ENCODE measurements at regions not wholly inside any gene's neighbourhood (a gene's known extent, or its start where the extent isn't known, plus 50 kb on each side); places are given as distances from the start of the nearest gene placed in this dataset.
"Not testable (repeated sequence)": the region's sequence is repeated elsewhere in the genome, so short reads cannot be mapped to it uniquely, and the experiment has no call there.

DNA sequence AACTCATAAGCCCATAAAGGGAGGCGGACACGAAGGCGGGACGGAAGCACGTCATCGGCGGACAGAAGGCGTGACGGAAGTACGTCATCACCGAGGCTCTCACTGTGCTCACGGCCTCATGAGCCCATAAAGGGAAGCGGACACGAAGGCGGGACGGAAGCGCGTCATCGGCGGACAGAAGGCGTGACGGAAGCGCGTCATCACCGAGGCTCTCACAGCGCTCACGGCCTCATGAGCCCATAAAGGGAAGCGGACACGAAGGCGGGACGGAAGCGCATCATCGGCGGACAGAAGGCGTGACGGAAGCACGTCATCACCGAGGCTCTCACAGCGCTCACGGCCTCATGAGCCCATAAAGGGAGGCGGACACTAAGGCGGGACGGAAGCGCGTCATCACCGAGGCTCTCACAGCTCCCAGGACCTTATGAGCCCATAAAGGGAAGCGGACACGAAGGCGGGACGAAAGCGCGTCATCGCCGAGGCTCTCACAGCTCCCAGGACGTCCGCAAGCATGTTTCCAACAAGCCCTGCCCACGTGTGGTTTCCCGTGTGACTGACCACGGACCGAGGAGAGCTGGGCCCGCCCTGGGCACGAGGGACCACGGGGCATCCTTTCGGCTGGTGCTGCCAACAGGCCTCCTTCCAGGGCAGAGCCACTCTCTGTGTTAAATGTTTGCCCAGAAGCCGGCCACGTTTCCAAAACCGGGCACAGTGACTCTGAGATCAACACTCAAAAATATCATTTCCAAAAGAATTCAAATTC, 182.7 kb upstream of the SALL3 start:
- DNase-seq (ENCODE audit: low spot score) (no peak), ATAC-seq (ENCODE audit: insufficient number of reproducible peaks, low FRiP score, low read depth) (no peak)
- Histone ChIP-seq H3K36me3 (no peaks in the 10 kb centered on the region), H3K27me3 (replicated peaks; ENCODE audit: insufficient read depth) (no peaks in the 10 kb centered on the region), H3K4me3 (no peak overlapping the region), H3K27ac (no peak overlapping the region), H3K9me3 (no peaks in the 10 kb centered on the region), H3K4me1 (ENCODE audit: control insufficient read depth in 1 of 2, low read depth in 2 of 2) (no peaks in the 10 kb centered on the region)
- TF ChIP-seq, protein P1, sequence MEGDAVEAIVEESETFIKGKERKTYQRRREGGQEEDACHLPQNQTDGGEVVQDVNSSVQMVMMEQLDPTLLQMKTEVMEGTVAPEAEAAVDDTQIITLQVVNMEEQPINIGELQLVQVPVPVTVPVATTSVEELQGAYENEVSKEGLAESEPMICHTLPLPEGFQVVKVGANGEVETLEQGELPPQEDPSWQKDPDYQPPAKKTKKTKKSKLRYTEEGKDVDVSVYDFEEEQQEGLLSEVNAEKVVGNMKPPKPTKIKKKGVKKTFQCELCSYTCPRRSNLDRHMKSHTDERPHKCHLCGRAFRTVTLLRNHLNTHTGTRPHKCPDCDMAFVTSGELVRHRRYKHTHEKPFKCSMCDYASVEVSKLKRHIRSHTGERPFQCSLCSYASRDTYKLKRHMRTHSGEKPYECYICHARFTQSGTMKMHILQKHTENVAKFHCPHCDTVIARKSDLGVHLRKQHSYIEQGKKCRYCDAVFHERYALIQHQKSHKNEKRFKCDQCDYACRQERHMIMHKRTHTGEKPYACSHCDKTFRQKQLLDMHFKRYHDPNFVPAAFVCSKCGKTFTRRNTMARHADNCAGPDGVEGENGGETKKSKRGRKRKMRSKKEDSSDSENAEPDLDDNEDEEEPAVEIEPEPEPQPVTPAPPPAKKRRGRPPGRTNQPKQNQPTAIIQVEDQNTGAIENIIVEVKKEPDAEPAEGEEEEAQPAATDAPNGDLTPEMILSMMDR (IDR thresholded peaks at IDR 0.05): no peak

DNA sequence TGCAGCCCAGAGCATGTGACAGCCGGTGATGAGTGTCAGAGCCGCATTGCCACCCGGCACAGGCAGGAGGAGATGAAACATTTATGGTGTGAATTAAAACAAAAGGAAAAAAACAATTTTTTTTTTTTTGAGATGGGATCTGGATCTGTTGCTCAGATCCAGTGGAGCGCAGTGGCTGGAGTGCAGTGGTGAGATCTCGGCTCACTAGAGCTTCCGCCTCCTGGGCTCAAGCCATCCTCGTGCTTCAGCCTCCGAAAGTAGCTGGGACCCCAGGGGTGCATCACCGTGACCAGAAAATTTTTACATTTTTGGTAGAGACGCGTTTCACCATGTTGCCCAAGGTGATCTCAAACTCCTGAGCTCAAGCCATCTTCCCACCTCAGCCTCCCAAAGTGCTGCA, 182.1 kb upstream of the SALL3 start:
- TF ChIP-seq, protein P1 (IDR thresholded peaks at IDR 0.05): no peak
- Histone ChIP-seq H3K4me3 (no peak overlapping the region), H3K27ac (no peak overlapping the region), H3K36me3 (no peaks in the 10 kb centered on the region), H3K9me3 (no peaks in the 10 kb centered on the region), H3K27me3 (replicated peaks; ENCODE audit: insufficient read depth) (no peaks in the 10 kb centered on the region), H3K4me1 (ENCODE audit: control insufficient read depth in 1 of 2, low read depth in 2 of 2) (no peaks in the 10 kb centered on the region)
- no peak for DNase-seq (ENCODE audit: low spot score)
- no peak for ATAC-seq (ENCODE audit: insufficient number of reproducible peaks, low FRiP score, low read depth)

DNA sequence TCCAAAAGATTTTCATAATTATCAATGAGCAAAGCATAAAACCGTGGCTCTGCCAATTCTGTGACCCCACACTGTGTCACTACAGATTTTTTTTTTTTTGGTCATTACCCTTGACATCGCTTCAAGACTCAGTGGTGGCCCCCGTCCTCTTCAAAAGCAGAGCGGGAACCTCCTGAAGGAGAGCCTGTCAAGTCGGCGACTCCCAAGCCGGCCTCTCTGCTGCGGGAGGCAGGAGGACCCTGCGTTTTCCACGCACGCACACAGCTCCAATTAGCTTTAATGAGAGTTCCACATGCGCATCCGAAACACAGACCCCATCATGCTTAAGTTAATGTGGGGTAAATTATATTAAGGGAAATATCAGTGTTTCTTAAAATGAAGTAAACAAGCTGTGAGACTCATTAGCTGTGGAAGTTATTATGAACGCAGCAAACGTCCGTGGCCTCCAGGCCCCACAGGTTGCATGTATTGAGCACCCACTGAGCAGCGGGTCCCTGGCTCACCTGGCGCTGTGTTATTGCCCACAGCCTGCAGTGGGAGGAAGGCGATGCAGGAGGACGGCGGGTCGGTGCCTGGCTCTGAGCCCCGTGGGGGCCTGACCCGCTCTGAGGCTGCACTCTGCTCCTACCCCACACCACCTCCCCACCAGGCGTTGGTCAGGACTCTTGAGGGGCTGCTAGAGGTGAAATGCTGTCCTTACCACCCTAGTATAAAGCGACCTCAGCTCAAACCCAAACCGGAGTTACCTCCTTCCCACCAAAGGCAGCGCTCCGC, 181.0 kb upstream of the SALL3 start:
- no peaks in the 10 kb centered on the region for H3K27me3 ChIP-seq (replicated peaks; ENCODE audit: insufficient read depth)
- no peak for ATAC-seq (ENCODE audit: insufficient number of reproducible peaks, low FRiP score, low read depth)
- H3K36me3 ChIP-seq: no peaks in the 10 kb centered on the region
- no peaks in the 10 kb centered on the region for H3K4me1 ChIP-seq (ENCODE audit: control insufficient read depth in 1 of 2, low read depth in 2 of 2)
- no peaks in the 10 kb centered on the region for H3K9me3 ChIP-seq
- no peak overlapping the region for H3K27ac ChIP-seq
- TF ChIP-seq, protein P1 (IDR thresholded peaks at IDR 0.05): no peak
- H3K4me3 ChIP-seq: no peak overlapping the region
- no peak for DNase-seq (ENCODE audit: low spot score)

DNA sequence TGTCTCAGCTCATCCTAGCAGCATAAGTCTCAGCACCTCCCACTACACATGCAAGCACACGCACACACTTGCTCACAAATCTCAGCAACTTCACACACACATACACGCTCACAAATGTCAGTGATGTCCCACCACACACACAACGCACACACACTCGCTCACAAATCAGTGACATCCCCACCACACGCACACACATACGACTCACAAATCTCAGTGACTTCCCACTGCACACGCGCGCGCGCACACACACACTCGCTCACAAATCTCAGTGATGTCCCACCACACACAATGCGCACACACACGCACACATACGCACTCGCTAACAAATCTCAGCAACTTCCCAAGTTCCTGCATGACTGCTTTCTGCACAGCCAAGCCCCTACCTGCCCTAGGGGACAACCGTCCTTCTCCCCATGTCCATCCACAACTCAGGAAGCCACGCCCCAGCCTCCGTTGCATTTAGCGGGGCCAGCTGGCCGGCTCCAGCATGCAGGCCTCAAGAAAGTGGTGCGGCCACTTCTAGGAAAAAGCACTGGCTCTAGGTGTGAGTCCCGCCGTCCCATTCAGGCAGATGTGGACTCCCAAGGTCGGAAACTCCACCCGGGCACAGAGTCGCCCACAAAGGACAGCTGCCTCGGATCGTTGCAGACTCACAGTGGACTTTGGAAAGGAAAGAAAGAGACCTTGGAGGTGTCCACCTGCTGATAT, 180.1 kb upstream of the SALL3 start:
- H3K27me3 ChIP-seq (replicated peaks; ENCODE audit: insufficient read depth): no peaks in the 10 kb centered on the region
- no peak overlapping the region for H3K4me3 ChIP-seq
- DNase-seq (ENCODE audit: low spot score) (no peak), ATAC-seq (ENCODE audit: insufficient number of reproducible peaks, low FRiP score, low read depth) (no peak)
- H3K4me1 ChIP-seq (ENCODE audit: control insufficient read depth in 1 of 2, low read depth in 2 of 2): no peaks in the 10 kb centered on the region
- no peaks in the 10 kb centered on the region for H3K36me3 ChIP-seq
- H3K27ac ChIP-seq: no peak overlapping the region
- TF ChIP-seq, protein P1 (IDR thresholded peaks at IDR 0.05): no peak
- H3K9me3 ChIP-seq: no peaks in the 10 kb centered on the region

DNA sequence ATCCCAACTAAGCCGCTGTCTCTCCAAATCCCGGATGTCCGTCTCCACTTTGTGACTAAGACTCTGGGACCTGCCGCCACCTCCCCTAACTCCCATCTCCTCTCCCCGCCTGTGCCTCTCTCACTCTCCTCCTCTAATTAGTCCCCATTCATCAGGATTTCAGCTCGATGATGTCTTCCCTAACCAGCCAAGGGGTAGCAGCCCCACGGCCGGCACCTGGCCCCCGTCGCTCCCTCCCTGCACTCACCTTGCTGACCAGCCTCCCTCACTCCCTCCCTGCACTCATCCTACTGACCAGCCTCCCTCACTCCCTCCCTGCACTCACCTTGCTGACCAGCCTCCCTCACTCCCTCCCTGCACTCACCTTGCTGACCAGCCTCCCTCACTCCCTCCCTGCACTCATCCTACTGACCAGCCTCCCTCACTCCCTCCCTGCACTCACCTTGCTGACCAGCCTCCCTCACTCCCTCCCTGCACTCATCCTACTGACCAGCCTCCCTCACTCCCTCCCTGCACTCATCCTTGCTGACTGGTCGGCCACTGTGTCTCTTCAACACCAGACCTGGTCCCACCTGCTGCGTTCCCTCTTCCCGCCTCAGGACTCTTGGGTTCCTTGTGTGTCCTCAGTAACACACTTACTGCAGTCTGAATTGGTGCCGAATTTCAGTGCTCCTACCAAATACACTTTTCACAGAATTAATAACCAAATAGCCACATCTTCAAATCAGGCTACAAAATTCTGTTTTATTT, 179.3 kb upstream of the SALL3 start:
- DNase-seq (ENCODE audit: low spot score); ATAC-seq (ENCODE audit: insufficient number of reproducible peaks, low FRiP score, low read depth): not testable (repeated sequence)

More for the DNA sequence above, 179.3 kb upstream of the SALL3 start:
- H3K27me3 ChIP-seq (replicated peaks; ENCODE audit: insufficient read depth); H3K36me3 ChIP-seq; H3K9me3 ChIP-seq; H3K4me3 ChIP-seq; H3K27ac ChIP-seq; H3K4me1 ChIP-seq (ENCODE audit: control insufficient read depth in 1 of 2, low read depth in 2 of 2): not testable (repeated sequence)
